Tibial nerve (tissue), 3 donors: ENCODE measurements at regions not wholly inside any gene's neighbourhood (a gene's known extent, or its start where the extent isn't known, plus 50 kb on each side); places are given as distances from the start of the nearest gene placed in this dataset.

Experiments used
- CTCF ChIP-seq, 5 experiments: fragments of 200-600 bp in 3 of 5; fragments of 450-650 bp in 2 of 5; sonication (generic) in 3 of 5; IDR thresholded peaks; one replicate each; pipeline ENCODE4 v1.5.1; 2016 to 2019; ENCODE audit warnings: antibody characterized with exemption in 5 of 5, mild to moderate bottlenecking in 3 of 5, moderate library complexity in 2 of 5
- POLR2A ChIP-seq, 2 donors: fragments of 450-650 bp; IDR thresholded peaks; one replicate each; pipeline ENCODE4 v1.6.1; 2017; ENCODE audit warnings: antibody characterized with exemption in 2 of 2, mild to moderate bottlenecking in 2 of 2, moderate library complexity in 2 of 2

- TF ChIP-seq POLR2A (IDR thresholded peaks at IDR 0.05) (no peak), CTCF (IDR thresholded peaks at IDR 0.05) (no peak)
These were observed 179.5 kb upstream of the NSMCE3 start for GRCh38 chr15:29449136-29449535.
